ENCODE measurements at regions not wholly inside any gene's neighbourhood (a gene's known extent, or its start where the extent isn't known, plus 50 kb on each side); places are given as distances from the start of the nearest gene placed in this dataset.

GRCh38 chr10:131451407-131452015, 140.0 kb upstream of the TCERG1L start:
- TF ChIP-seq CTCF (IDR thresholded peaks at IDR 0.05) (no peak), POLR2A (IDR thresholded peaks at IDR 0.05) (no peak)
